IMR-90 (cell line): ENCODE measurements at regions not wholly inside any gene's neighbourhood (a gene's known extent, or its start where the extent isn't known, plus 50 kb on each side); places are given as distances from the start of the nearest gene placed in this dataset.

Experiments
- ATAC-seq: fragments of 200-7000 bp; cut with Tn5 transposase; 2 replicates; pipeline ENCODE4 v1.9.1; 2020; ENCODE audit warnings: low read depth, mild to moderate bottlenecking, moderate library complexity
- BruUV-seq: library from RNA; stranded (reverse); fragments of 400-500 nt; replicated peaks from 2 replicates; lab custom pipeline; 2021; lab: Mats Ljungman, UMichigan
- CTCF ChIA-PET: fragments of 300-600 bp; formaldehyde crosslinking; extraction: SDS; loops from one replicate; lab custom pipeline; 2021; ENCODE audit warnings: antibody characterized with exemption; lab: Yijun Ruan, JAX
- POLR2A ChIA-PET: fragments of 300-600 bp; sonication (Branson Sonifier 250); formaldehyde crosslinking; loops from one replicate; lab custom pipeline; 2022; ENCODE audit warnings: antibody characterized with exemption; ENCODE audit not compliant: unreplicated experiment; lab: Charles Lee
- DNase-seq: peaks from one replicate; pipeline ENCODE4 v3.0.0; 2013
- H2AFZ ChIP-seq: replicated peaks from 2 replicates; pipeline ENCODE3; 2013; ENCODE audit warnings: low read length, mild to moderate bottlenecking; ENCODE audit not compliant: poor library complexity
- H2AK5ac ChIP-seq: 2 replicates; pipeline ENCODE4 v1.6.1; 2013; ENCODE audit warnings: low read depth, low read length, inconsistent platforms
- H2AK9ac ChIP-seq: replicated peaks from 2 replicates; pipeline ENCODE3; 2013; ENCODE audit warnings: mild to moderate bottlenecking, low read depth, low read length, moderate library complexity; ENCODE audit not compliant: poor library complexity
- H2BK120ac ChIP-seq: 2 replicates; pipeline ENCODE4 v1.6.1; 2013; ENCODE audit warnings: low read depth, low read length, inconsistent platforms
- H2BK15ac ChIP-seq: 3 replicates; pipeline ENCODE4 v1.6.1; 2013; ENCODE audit warnings: low read depth, low read length, inconsistent platforms
- H2BK20ac ChIP-seq: 2 replicates; pipeline ENCODE4 v1.6.1; 2013; ENCODE audit warnings: low read depth, mild to moderate bottlenecking, inconsistent platforms, low read length, moderate library complexity
- H2BK5ac ChIP-seq: 2 replicates; pipeline ENCODE4 v1.6.1; 2013; ENCODE audit warnings: mild to moderate bottlenecking, low read depth, low read length, inconsistent platforms; ENCODE audit not compliant: poor library complexity, severe bottlenecking
- H3K14ac ChIP-seq: replicated peaks from 2 replicates; pipeline ENCODE4 v1.6.1; 2013; ENCODE audit warnings: low read depth, low read length, inconsistent platforms
- H3K18ac ChIP-seq: 2 replicates; pipeline ENCODE4 v1.6.1; 2013; ENCODE audit warnings: low read depth, low read length, control low read depth
- H3K23ac ChIP-seq: 2 replicates; pipeline ENCODE4 v1.6.1; 2013; ENCODE audit warnings: low read depth, low read length, inconsistent platforms
- H3K27ac ChIP-seq: 2 replicates; pipeline ENCODE4 v1.5.1; 2013; ENCODE audit warnings: mild to moderate bottlenecking, control low read depth, low read length; ENCODE audit not compliant: insufficient read depth
- H3K27me3 ChIP-seq: 2 replicates; pipeline ENCODE4 v1.6.1; 2013; ENCODE audit warnings: low read length; ENCODE audit not compliant: control insufficient read depth, insufficient read depth
- H3K36me3 ChIP-seq: 2 replicates; pipeline ENCODE4 v1.6.1; 2013; ENCODE audit warnings: low read length, mixed read lengths; ENCODE audit not compliant: control insufficient read depth, insufficient read depth
- H3K4ac ChIP-seq: 2 replicates; pipeline ENCODE4 v1.6.1; 2013; ENCODE audit warnings: low read depth, low read length, inconsistent platforms
- H3K4me1 ChIP-seq: 2 replicates; pipeline ENCODE4 v1.6.1; 2013; ENCODE audit warnings: low read length, mixed read lengths; ENCODE audit not compliant: control insufficient read depth, insufficient read depth
- H3K4me2 ChIP-seq: 2 replicates; pipeline ENCODE4 v1.6.1; 2013; ENCODE audit warnings: low read depth, mild to moderate bottlenecking, control low read depth, low read length, moderate library complexity
- H3K4me3 ChIP-seq: 2 replicates; pipeline ENCODE4 v1.5.1; 2013; ENCODE audit warnings: low read depth, mild to moderate bottlenecking, control low read depth, low read length, moderate library complexity; ENCODE audit not compliant: insufficient read depth
- H3K56ac ChIP-seq: 2 replicates; pipeline ENCODE4 v1.6.1; 2013; ENCODE audit warnings: low read length, inconsistent platforms; ENCODE audit not compliant: insufficient read depth; ENCODE audit errors: extremely low read depth
- H3K79me1 ChIP-seq, 2 experiments: 2 replicates each; pipeline ENCODE4 v1.6.1; 2013; ENCODE audit warnings: low read length in 2 of 2, inconsistent platforms in 1 of 2, low read depth in 1 of 2
- H3K9ac ChIP-seq: 2 replicates; pipeline ENCODE4 v1.6.1; 2013; ENCODE audit warnings: low read depth, low read length, control low read depth
- H3K9me1 ChIP-seq: 2 replicates; pipeline ENCODE4 v1.6.1; 2013; ENCODE audit warnings: low read length, inconsistent platforms; ENCODE audit not compliant: insufficient read depth
- H3K9me3 ChIP-seq: 2 replicates; pipeline ENCODE4 v1.6.1; 2013; ENCODE audit warnings: low read length; ENCODE audit not compliant: control insufficient read depth, insufficient read depth
- H4K20me1 ChIP-seq: 2 replicates; pipeline ENCODE4 v1.6.1; 2013; ENCODE audit warnings: low read length, inconsistent platforms; ENCODE audit not compliant: insufficient read depth
- H4K5ac ChIP-seq: 2 replicates; pipeline ENCODE4 v1.6.1; 2013; ENCODE audit warnings: mild to moderate bottlenecking, low read depth, low read length, control low read depth
- H4K8ac ChIP-seq, 2 experiments: 2 replicates each; pipeline ENCODE4 v1.6.1; 2013; ENCODE audit warnings: low read depth in 2 of 2, low read length in 2 of 2, control low read depth in 1 of 2, inconsistent platforms in 1 of 2
- H4K91ac ChIP-seq: 2 replicates; pipeline ENCODE4 v1.6.1; 2013; ENCODE audit warnings: low read depth, low read length, inconsistent platforms; ENCODE audit not compliant: insufficient read depth
- BHLHE40 ChIP-seq: fragments of 150-350 bp; IDR thresholded peaks from 2 replicates; pipeline ENCODE4 v1.6.1; 2016; ENCODE audit warnings: mild to moderate bottlenecking, low read depth, low read length
- CEBPB ChIP-seq: IDR thresholded peaks from 2 replicates; pipeline ENCODE4 v1.6.1; 2012; ENCODE audit warnings: low read depth, low read length, improper control_type of control experiment
- CHD1 ChIP-seq: IDR thresholded peaks from 2 replicates; pipeline ENCODE4 v1.6.1; 2012; ENCODE audit warnings: low read depth, low read length, improper control_type of control experiment
- CTCF ChIP-seq: conservative IDR thresholded peaks from 2 replicates; pipeline ENCODE4 v1.5.1; 2012; ENCODE audit warnings: mild to moderate bottlenecking, low read depth, low read length, improper control_type of control experiment
- ELK1 ChIP-seq: fragments of 150-350 bp; IDR thresholded peaks from 2 replicates; pipeline ENCODE4 v1.6.1; 2016; ENCODE audit warnings: low read depth, mild to moderate bottlenecking, low read length, moderate library complexity, borderline replicate concordance
- FOS ChIP-seq: fragments of 150-350 bp; IDR thresholded peaks from 2 replicates; pipeline ENCODE4 v1.6.1; 2016; ENCODE audit warnings: low read depth, low read length
- MAFK ChIP-seq: IDR thresholded peaks from 2 replicates; pipeline ENCODE4 v1.6.1; 2012; ENCODE audit warnings: low read depth, low read length, improper control_type of control experiment
- MAZ ChIP-seq: IDR thresholded peaks from 2 replicates; pipeline ENCODE4 v1.6.1; 2012; ENCODE audit warnings: low read depth, mild to moderate bottlenecking, low read length, improper control_type of control experiment, moderate library complexity, borderline replicate concordance
- MXI1 ChIP-seq: IDR thresholded peaks from 2 replicates; pipeline ENCODE4 v1.6.1; 2012; ENCODE audit warnings: low read depth, mild to moderate bottlenecking, low read length, moderate library complexity, borderline replicate concordance
- NFE2L2 ChIP-seq: fragments of 150-350 bp; IDR thresholded peaks from 2 replicates; pipeline ENCODE4 v1.6.1; 2016; ENCODE audit warnings: low read depth, mild to moderate bottlenecking, low read length
- POLR2A ChIP-seq: IDR thresholded peaks from 2 replicates; pipeline ENCODE4 v1.6.1; 2012; ENCODE audit warnings: mild to moderate bottlenecking, low read depth, low read length
- RAD21 ChIP-seq: IDR thresholded peaks from 2 replicates; pipeline ENCODE4 v1.6.1; 2012; ENCODE audit warnings: low read length, improper control_type of control experiment
- RCOR1 ChIP-seq: IDR thresholded peaks from 2 replicates; pipeline ENCODE4 v1.6.1; 2012; ENCODE audit warnings: mild to moderate bottlenecking, low read length, improper control_type of control experiment; ENCODE audit not compliant: insufficient replicate concordance
- RFX5 ChIP-seq: IDR thresholded peaks from 2 replicates; pipeline ENCODE4 v1.8.0; 2012; ENCODE audit warnings: low read depth, mild to moderate bottlenecking, low read length, moderate library complexity
- SMC3 ChIP-seq: fragments of 150-350 bp; IDR thresholded peaks from 2 replicates; pipeline ENCODE4 v1.6.1; 2016; ENCODE audit warnings: low read depth, mild to moderate bottlenecking, antibody characterized with exemption, low read length, moderate library complexity
- USF2 ChIP-seq: fragments of 150-350 bp; IDR thresholded peaks from 2 replicates; pipeline ENCODE4 v1.6.1; 2017; ENCODE audit warnings: mild to moderate bottlenecking, antibody characterized with exemption, low read length, low read depth
- WGBS, 2 experiments: methylation state at CpG; one replicate each; pipeline versions ENCODE4 v1.1.5 to v1.1.7; 2013; ENCODE audit warnings: missing lambda C conversion rate in 2 of 2; ENCODE audit not compliant: insufficient read length in 1 of 2; ENCODE audit errors: extremely low coverage in 2 of 2; 5-methylcytosine and 5-hydroxymethylcytosine counted together
- dilution Hi-C: fragments of 300-500 bp; cut with HindIII; formaldehyde crosslinking; loops from one replicate; pipeline ENCODE4 v1.14.3; 2018; ENCODE audit warnings: low sequenced_read_pairs; ENCODE audit not compliant: unreplicated experiment
- in situ Hi-C: fragments of 300-500 bp; cut with MboI; formaldehyde crosslinking; loops from 3 replicates; pipeline ENCODE4 v1.14.3; 2019; ENCODE audit warnings: low sequenced_read_pairs, inconsistent platforms, mixed read lengths
- intact Hi-C: fragments of 100-400 bp; cut with micrococcal nuclease; formaldehyde crosslinking; loops from 2 replicates; pipeline ENCODE4 v1.10.0; 2022

DNA sequence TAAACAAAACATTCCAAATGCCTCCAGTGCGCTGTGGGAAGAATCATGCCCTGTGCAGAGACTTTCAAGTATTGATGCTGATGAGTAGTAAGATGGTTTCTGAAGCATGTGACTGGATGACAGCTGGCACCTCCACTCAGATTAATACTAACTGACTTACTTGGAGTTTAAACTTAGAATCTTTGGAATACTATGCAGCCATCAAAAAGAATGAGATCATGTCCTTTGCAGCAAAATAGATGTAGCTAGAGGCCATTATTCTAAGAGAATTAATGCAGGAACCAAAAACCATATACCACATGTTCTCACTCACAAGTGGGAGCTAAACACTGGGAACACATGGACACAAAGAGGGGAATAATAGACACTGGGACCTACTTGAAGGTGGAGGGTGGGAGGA lies 73.8 kb upstream of the CHCHD3 start:
- H2AK9ac ChIP-seq = no peak overlapping the region
- BruUV-seq = no TSS peak
- dilution Hi-C loops = no loop called here

More for the DNA sequence above, 73.8 kb upstream of the CHCHD3 start:
- no peak overlapping the region for H3K4me2 ChIP-seq
- no peak overlapping the region for H3K23ac ChIP-seq
- H2BK15ac ChIP-seq = no peak overlapping the region
- ChIA-PET POLR2A (no interaction called here), CTCF (no interaction called here)
- in situ Hi-C loops = no loop called here
- H3K9ac ChIP-seq = no peak overlapping the region
- no peak overlapping the region for H3K14ac ChIP-seq
- no peak overlapping the region for H3K4ac ChIP-seq
- H3K4me1 ChIP-seq = no peaks in the 10 kb centered on the region
- no peaks in the 10 kb centered on the region for H4K20me1 ChIP-seq
- WGBS, 2 experiments = no CpG with 5 or more reads among the region's 1 CpG
- intact Hi-C loops = no loop called here
- no peak overlapping the region for H4K5ac ChIP-seq
- H3K4me3 ChIP-seq = no peak overlapping the region
- H3K9me3 ChIP-seq = no peaks in the 10 kb centered on the region
- no peaks in the 10 kb centered on the region for H3K79me1 ChIP-seq
- no peaks in the 10 kb centered on the region for H3K36me3 ChIP-seq
- ATAC-seq = no peak
- no peaks in the 10 kb centered on the region; the same call in 1 of the 2 replicates for H3K27me3 ChIP-seq
- no peak overlapping the region for H4K8ac ChIP-seq
- no peak overlapping the region for H2BK120ac ChIP-seq
- H2BK20ac ChIP-seq = no peak overlapping the region
- no peak overlapping the region for H3K18ac ChIP-seq
- no peak overlapping the region for H4K91ac ChIP-seq
- DNase-seq = no peak
- no peaks in the 10 kb centered on the region for H3K9me1 ChIP-seq
- no peak overlapping the region for H2AK5ac ChIP-seq
- no peak overlapping the region for H3K27ac ChIP-seq
- no peak for TF ChIP-seq RFX5
- TF ChIP-seq POLR2A = no peak
- no peak for TF ChIP-seq BHLHE40
- TF ChIP-seq RAD21 = no peak
- TF ChIP-seq USF2 = no peak
- no peak for TF ChIP-seq CEBPB
- no peak for TF ChIP-seq CTCF
- no peak for TF ChIP-seq MXI1
- no peak for TF ChIP-seq MAZ
- TF ChIP-seq SMC3 = no peak
- TF ChIP-seq FOS = no peak
- no peak for TF ChIP-seq MAFK
- no peak for TF ChIP-seq NFE2L2
- no peak for TF ChIP-seq ELK1
- no peak for TF ChIP-seq RCOR1
- no peak for TF ChIP-seq CHD1
- H2AFZ ChIP-seq = no peak overlapping the region
- H2BK5ac ChIP-seq = no peak overlapping the region
- no peak overlapping the region for H3K56ac ChIP-seq
